ENCODE measurements at regions not wholly inside any gene's neighbourhood (a gene's known extent, or its start where the extent isn't known, plus 50 kb on each side); places are given as distances from the start of the nearest gene placed in this dataset.

DNA sequence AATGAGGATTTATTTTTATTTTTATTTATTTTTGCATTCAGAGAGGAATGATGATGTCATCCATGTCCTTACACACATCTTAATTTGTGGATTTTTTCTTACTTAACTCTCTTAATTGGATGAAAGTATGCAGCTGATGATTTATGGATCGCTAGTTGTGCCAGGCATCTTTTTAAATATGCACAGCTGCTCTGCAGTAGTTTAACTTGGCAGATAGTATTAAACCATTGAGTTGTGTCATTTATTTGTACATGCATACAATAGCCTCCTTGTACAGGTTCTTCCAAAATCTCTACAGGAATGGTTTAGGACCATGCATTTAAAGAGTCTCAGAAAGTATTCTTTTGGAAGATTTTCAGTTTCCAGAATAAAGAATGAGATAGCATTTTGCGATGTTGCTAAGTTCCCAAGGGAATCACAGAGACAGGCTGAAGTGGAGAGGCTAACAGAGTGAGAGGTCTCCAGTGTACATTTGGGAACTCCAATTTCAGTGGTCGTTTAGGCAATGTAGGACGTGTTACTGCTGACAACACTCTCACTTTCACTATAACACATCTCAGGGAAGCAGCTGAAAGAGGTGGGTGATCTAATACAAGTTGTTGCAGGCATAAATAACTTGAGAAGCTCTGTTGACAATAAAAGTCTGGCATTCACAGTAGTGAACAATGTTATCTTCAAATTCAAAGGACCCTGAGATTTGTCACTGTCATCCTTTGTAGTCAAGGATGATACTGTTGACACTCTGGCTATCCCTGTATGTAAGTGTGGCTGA, 49.9 kb upstream of the SCRG1 start:
- POLR2A ChIA-PET, result interaction anchor here (0.5 kb wide), 1 partner anchor 544 kb away, joined by 3 read pairs; no protein-coding TSS in a partner anchor
- H3K4me1 Mint-ChIP-seq (ENCODE audit: insufficient read depth, unreplicated experiment), result no peaks in the 10 kb centered on the region
- no peak for DNase-seq (ENCODE audit: unreplicated experiment)
- H3K9me3 Mint-ChIP-seq (ENCODE audit: unreplicated experiment), result no peaks in the 10 kb centered on the region
- no peak overlapping the region for H3K27ac Mint-ChIP-seq (ENCODE audit: low read depth, unreplicated experiment)
- intact Hi-C loops (cut with micrococcal nuclease), result no loop called here
- no peaks in the 10 kb centered on the region for H3K27me3 Mint-ChIP-seq (ENCODE audit: insufficient read depth, unreplicated experiment)
- TF ChIP-seq CTCF (IDR thresholded peaks at IDR 0.05; ENCODE audit: unreplicated experiment), result no peak
- CTCF ChIA-PET, result interaction anchor here (0.7 kb wide), 1 partner anchor 118 kb away, joined by 3 read pairs; no protein-coding TSS in a partner anchor
- BruUV-seq (replicated peaks), result no TSS peak
- H3K36me3 Mint-ChIP-seq (ENCODE audit: insufficient read depth, unreplicated experiment), result peaks cover 4% of the 10 kb centered on the region
- H3K4me3 Mint-ChIP-seq (ENCODE audit: unreplicated experiment), result no peak overlapping the region
